HAP-1 (cell line): ENCODE measurements at regions not wholly inside any gene's neighbourhood (a gene's known extent, or its start where the extent isn't known, plus 50 kb on each side); places are given as distances from the start of the nearest gene placed in this dataset.

Experiments used
- DNase-seq, 2 experiments: peaks; one replicate each; pipeline ENCODE4 v3.0.0-alpha.2; 2016 to 2020; ENCODE audit warnings: low spot score in 2 of 2
- H3K27me3 ChIP-seq: fragments of 250-450 bp; sonication (Bioruptor Pico); 2 replicates; pipeline ENCODE4 v1.5.1; 2020; ENCODE audit warnings: low read depth, mild to moderate bottlenecking, moderate library complexity
- H3K36me3 ChIP-seq: fragments of 250-450 bp; sonication (Bioruptor Pico); replicated peaks from 2 replicates; pipeline ENCODE4 v1.5.1; 2020; ENCODE audit warnings: mild to moderate bottlenecking
- H3K4me1 ChIP-seq: fragments of 250-450 bp; sonication (Bioruptor Pico); 2 replicates; pipeline ENCODE4 v1.5.1; 2020; ENCODE audit warnings: mild to moderate bottlenecking
- H3K4me3 ChIP-seq: fragments of 250-450 bp; sonication (Bioruptor Pico); 2 replicates; pipeline ENCODE4 v1.5.1; 2020; ENCODE audit warnings: mild to moderate bottlenecking, moderate library complexity
- H3K9me3 ChIP-seq: fragments of 250-450 bp; sonication (Bioruptor Pico); 2 replicates; pipeline ENCODE4 v1.5.1; 2020; ENCODE audit warnings: mild to moderate bottlenecking, moderate library complexity
- in situ Hi-C: fragments of 300-500 bp; cut with MboI; formaldehyde crosslinking; loops from 3 replicates; pipeline ENCODE4 v1.14.3; 2020; ENCODE audit warnings: low sequenced_read_pairs, inconsistent platforms, mixed read lengths

DNA sequence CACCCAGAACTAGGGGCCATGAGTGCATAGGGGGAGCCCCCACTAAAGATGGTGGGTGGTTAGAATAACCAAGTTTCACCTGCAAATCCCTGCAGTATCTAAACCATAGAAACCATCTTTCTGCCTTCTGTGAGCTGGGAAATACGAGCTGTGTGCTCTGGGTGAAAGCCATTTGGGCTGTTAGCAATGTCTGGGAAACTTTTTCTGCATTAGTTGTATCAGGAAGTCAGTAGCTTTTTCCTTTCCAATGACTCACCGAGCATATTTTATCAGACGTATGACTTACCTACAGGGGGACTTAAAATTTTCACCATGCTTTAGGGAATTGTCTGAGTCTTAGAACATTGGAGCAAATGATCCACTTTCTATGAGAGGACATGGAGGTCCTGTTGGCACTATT lies 584.0 kb downstream of the QKI start:
- no peak overlapping the region for H3K4me3 ChIP-seq
- H3K36me3 ChIP-seq = no peaks in the 10 kb centered on the region
- in situ Hi-C loops = no loop called here
- no peaks in the 10 kb centered on the region for H3K27me3 ChIP-seq
- DNase-seq = no peak
- H3K9me3 ChIP-seq = no peaks in the 10 kb centered on the region
- H3K4me1 ChIP-seq = no peaks in the 10 kb centered on the region

GRCh38 chr6:163996491-163996890 lies 582.0 kb downstream of the QKI start:
- no peak for DNase-seq
- in situ Hi-C loops = no loop called here
- Histone ChIP-seq H3K4me3 (no peak overlapping the region), H3K36me3 (no peaks in the 10 kb centered on the region), H3K9me3 (no peaks in the 10 kb centered on the region), H3K4me1 (peaks cover 3% of the 10 kb centered on the region), H3K27me3 (no peaks in the 10 kb centered on the region)

- Histone ChIP-seq H3K9me3 (no peaks in the 10 kb centered on the region), H3K36me3 (no peaks in the 10 kb centered on the region), H3K4me3 (no peak overlapping the region), H3K27me3 (no peaks in the 10 kb centered on the region), H3K4me1 (peaks cover 3% of the 10 kb centered on the region)
- no peak for DNase-seq
- in situ Hi-C loops = no loop called here
Observed at GRCh38 chr6:163994566-163994965, 580.0 kb downstream of the QKI start.

DNA sequence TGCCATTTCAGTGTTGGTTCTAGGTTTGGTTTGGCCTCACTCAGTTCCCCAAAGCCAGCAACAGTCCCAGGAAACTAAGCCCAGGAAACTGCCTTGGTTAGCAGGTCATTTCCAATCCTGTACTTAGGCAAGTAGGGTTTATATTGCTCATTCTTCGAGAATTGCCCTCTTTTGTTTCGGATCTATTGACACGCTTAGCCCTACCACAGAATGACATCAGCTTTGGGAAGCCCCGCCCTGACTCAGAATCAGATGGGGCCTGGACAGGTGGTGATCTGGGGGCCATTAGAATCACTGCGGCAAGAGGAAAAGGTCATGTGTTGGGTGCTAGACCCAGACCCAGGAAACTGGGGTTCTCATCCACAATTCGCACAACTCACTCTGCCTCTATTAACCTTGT lies 578.2 kb downstream of the QKI start:
- Histone ChIP-seq H3K9me3 (no peaks in the 10 kb centered on the region), H3K36me3 (no peaks in the 10 kb centered on the region), H3K4me1 (peaks cover 3% of the 10 kb centered on the region), H3K4me3 (no peak overlapping the region), H3K27me3 (no peaks in the 10 kb centered on the region)
- in situ Hi-C loops = no loop called here
- no peak for DNase-seq

DNA sequence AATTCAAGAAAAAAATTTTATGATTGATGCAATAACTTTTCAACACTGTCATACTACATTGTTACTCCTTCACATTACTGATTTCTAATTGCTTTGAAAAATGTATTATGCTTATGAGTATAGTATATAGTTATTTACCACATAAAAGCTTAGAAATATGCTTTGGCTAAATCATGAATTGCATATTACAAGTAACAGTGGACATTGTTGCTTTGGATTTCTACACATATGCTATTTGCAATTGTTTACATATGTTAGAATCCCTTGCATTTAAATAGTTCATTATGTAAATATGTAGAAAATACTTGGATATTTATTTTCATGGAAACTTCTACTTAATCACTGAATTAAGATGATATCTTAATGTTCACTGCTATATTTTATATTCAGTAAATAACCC lies 577.5 kb downstream of the QKI start:
- H3K4me3 ChIP-seq = no peak overlapping the region
- no peak for DNase-seq
- in situ Hi-C loops = no loop called here

GRCh38 chr6:163991321-163991720 lies 576.8 kb downstream of the QKI start:
- Histone ChIP-seq H3K36me3 (no peaks in the 10 kb centered on the region), H3K27me3 (no peaks in the 10 kb centered on the region), H3K4me3 (no peak overlapping the region), H3K4me1 (peaks cover 3% of the 10 kb centered on the region), H3K9me3 (no peaks in the 10 kb centered on the region)
- in situ Hi-C loops = no loop called here
- no peak for DNase-seq

More for the DNA sequence above, 577.5 kb downstream of the QKI start:
- Histone ChIP-seq H3K27me3 (no peaks in the 10 kb centered on the region), H3K4me1 (peaks cover 3% of the 10 kb centered on the region), H3K36me3 (no peaks in the 10 kb centered on the region), H3K9me3 (no peaks in the 10 kb centered on the region)

DNA sequence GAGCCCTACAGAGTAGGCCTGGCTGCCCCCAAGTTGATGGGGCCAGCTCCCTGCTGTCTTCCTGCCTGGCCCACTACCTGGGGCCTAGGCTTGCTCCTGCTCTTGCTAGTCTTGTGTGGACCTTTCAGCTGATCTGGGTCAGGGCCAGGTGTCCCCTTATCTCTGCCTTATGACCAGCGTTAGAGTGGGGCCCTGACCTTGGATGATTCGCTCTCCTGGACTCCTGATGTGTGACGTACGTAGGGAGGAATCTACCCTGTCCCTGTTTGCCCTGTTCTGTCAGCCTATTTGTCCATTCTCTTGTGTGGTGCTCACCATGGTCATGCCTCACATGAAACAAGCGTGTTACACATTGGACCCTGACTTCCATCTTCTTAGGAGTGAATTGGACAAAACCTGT lies 571.8 kb downstream of the QKI start:
- in situ Hi-C loops = no loop called here

GRCh38 chr6:163985710-163986109 lies 571.2 kb downstream of the QKI start:
- no peaks in the 10 kb centered on the region for H3K27me3 ChIP-seq
- no peaks in the 10 kb centered on the region for H3K4me1 ChIP-seq
- in situ Hi-C loops = no loop called here
- no peaks in the 10 kb centered on the region for H3K9me3 ChIP-seq
- H3K36me3 ChIP-seq = no peaks in the 10 kb centered on the region
- no peak overlapping the region for H3K4me3 ChIP-seq
- DNase-seq = no peak

More for the DNA sequence above, 571.8 kb downstream of the QKI start:
- Histone ChIP-seq H3K36me3 (no peaks in the 10 kb centered on the region), H3K9me3 (no peaks in the 10 kb centered on the region), H3K27me3 (no peaks in the 10 kb centered on the region), H3K4me1 (no peaks in the 10 kb centered on the region), H3K4me3 (no peak overlapping the region)
- DNase-seq = no peak

DNA sequence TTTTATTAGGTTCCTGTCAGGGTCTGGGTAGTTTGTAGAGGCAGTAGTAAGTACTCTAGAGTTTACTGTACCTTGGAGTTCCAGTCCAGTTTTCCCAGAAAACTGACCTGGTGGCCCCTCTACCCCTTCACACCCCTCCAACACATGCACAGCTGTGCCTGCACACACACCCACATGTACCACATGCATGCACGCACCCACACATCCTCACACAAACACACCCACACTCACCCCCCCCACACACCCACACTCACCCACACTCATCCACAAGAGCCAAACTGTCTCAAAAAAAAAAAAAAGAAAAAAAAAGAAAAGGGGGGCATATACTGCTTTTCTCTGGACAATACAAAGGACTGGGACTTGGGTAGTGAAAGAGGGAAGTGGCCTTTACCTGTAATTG lies 570.5 kb downstream of the QKI start:
- Histone ChIP-seq H3K4me3 (no peak overlapping the region), H3K36me3 (no peaks in the 10 kb centered on the region), H3K4me1 (no peaks in the 10 kb centered on the region), H3K27me3 (no peaks in the 10 kb centered on the region), H3K9me3 (no peaks in the 10 kb centered on the region)
- DNase-seq = no peak
- in situ Hi-C loops = no loop called here

DNA sequence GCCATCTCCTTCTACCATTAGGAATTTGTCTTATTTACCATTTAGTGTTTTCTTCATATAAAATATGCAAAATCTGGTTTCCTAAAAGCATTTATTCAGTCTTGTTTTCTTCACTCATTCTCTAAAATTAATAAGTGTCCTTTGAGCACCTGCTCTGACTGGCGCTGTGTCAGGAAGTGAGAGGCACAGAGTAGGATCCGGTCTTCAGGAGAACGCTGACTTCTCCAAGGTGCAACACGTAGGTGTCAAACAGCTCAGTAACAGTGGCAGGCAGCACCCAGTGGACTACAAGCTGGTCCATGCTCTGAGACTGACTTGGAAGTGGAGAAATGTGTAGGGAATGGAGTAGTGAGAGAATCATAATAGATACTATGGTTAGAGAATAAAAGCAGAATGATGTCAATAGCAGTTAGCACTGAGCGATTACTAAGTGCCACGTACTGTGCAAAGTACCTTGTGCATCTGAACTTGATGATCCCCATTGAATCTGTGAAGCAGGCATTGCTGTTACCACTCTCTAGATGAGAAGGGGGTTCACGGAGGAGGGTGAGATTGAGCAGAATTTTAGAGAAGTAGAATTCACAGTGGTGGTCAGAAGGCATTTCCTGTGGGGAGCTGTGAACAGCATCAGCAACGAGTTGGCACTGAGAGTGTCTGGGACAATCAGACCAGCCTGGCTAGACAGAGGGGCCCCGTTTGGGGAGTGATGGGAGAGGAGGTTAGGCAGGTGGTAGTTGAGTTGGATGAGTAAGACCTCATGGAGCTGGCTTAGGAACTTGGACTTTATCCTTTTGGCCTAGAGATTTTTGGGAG lies 569.8 kb downstream of the QKI start:
- Histone ChIP-seq H3K4me3 (no peak overlapping the region), H3K9me3 (no peaks in the 10 kb centered on the region), H3K4me1 (no peaks in the 10 kb centered on the region), H3K36me3 (no peaks in the 10 kb centered on the region), H3K27me3 (no peaks in the 10 kb centered on the region)
- DNase-seq = no peak
- in situ Hi-C loops = no loop called here

GRCh38 chr6:163983679-163984078 lies 569.2 kb downstream of the QKI start:
- no peaks in the 10 kb centered on the region for H3K36me3 ChIP-seq
- in situ Hi-C loops = no loop called here
- H3K4me1 ChIP-seq = no peaks in the 10 kb centered on the region
- H3K4me3 ChIP-seq = no peak overlapping the region
- no peaks in the 10 kb centered on the region for H3K27me3 ChIP-seq
- DNase-seq = no peak
- H3K9me3 ChIP-seq = no peaks in the 10 kb centered on the region

GRCh38 chr6:163974322-163974721 lies 559.8 kb downstream of the QKI start:
- in situ Hi-C loops = no loop called here
- H3K4me1 ChIP-seq = no peaks in the 10 kb centered on the region
- DNase-seq = no peak
- no peaks in the 10 kb centered on the region for H3K27me3 ChIP-seq
- H3K36me3 ChIP-seq = no peaks in the 10 kb centered on the region
- H3K9me3 ChIP-seq = no peaks in the 10 kb centered on the region; the same call in 1 of the 2 replicates
- no peak overlapping the region for H3K4me3 ChIP-seq

DNA sequence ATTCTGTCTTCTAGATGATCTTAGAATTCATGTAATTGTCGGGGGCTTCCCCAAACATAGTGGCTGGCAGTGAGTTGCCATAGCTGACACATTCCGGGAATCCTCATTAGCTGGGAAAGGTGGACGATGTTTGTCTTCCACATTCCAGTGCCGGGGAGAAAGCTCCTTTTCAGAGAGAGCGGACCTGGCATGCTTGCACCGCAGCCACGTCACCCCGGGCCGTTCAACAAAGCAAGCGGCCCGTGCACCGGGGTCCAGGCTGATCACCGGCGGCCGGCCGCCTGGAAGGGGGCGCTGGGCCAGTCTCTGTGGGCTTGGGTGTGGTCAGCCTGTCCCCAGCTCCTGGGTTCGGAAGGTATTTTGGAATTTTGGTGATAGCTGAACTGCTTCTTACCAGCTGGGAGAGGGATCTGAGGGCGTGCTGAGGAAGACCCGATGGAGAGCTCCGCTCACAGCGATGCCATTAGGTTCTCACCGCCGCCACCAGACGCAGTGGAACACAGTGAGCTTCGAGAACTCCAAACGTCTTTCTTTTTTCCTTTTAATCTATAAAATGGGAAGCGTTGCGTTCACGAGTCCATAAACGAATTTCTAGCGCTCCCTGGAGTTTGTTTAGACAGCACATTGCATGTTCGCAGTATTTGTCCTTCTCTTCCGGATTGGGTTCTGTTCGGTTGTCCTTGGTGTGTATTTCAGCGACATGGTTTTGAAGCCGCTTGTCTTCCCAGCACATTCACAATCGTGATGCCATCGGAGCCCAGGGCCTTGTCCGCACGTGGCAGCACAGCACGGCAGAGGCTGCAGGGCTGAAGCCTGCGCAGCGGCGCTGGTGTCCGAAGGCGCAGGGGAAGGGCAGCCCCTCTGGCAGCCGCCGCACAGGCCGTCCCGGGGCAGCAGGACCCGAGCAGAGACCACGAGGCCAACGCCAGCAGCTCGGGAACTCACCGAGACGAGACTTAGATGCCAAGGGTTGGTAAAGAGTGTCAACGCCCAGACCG lies 557.6 kb downstream of the QKI start:
- no peak for DNase-seq
- H3K4me3 ChIP-seq = no peak overlapping the region
- H3K4me1 ChIP-seq = no peaks in the 10 kb centered on the region; the same call in 1 of the 2 replicates
- no peaks in the 10 kb centered on the region; the same call in 1 of the 2 replicates for H3K9me3 ChIP-seq
- in situ Hi-C loops = no loop called here
- no peaks in the 10 kb centered on the region for H3K36me3 ChIP-seq
- no peaks in the 10 kb centered on the region for H3K27me3 ChIP-seq
